GM21515 (cell line): ENCODE measurements at regions not wholly inside any gene's neighbourhood (a gene's known extent, or its start where the extent isn't known, plus 50 kb on each side); places are given as distances from the start of the nearest gene placed in this dataset.

ENCODE experiments used
- ATAC-seq: cut with Tn5 transposase; IDR thresholded peaks from one replicate; pipeline ENCODE4 v1.9.1; 2021; ENCODE audit not compliant: unreplicated experiment

GRCh38 chr13:53143757-53144339 lies 115.2 kb downstream of the OLFM4 start:
- ATAC-seq, result no peak

DNA sequence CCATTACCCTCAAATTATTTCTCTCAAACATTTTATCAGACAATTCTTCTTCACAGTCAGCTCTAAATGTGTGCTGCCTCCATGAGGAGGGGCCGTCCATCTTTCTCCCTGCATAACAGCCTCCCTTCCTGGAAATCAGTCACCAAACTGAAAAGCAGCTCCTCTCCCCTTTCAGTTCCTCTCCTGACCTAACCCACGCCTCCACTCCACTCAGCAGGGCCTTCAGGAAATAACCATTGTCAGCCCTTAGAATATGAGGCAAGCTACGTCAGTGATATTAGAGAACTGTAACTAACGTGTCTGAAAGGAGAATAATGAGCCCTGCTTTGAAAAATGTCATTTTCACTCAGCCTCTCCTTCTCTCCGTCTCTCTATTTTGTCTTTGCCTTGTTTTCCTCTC lies 116.2 kb downstream of the OLFM4 start:
- no peak for ATAC-seq

GRCh38 chr13:53150568-53150967 lies 122.0 kb downstream of the OLFM4 start:
- no peak for ATAC-seq

GRCh38 chr13:53151336-53152056 lies 122.9 kb downstream of the OLFM4 start:
- peak; percentile 91 for ATAC-seq

DNA sequence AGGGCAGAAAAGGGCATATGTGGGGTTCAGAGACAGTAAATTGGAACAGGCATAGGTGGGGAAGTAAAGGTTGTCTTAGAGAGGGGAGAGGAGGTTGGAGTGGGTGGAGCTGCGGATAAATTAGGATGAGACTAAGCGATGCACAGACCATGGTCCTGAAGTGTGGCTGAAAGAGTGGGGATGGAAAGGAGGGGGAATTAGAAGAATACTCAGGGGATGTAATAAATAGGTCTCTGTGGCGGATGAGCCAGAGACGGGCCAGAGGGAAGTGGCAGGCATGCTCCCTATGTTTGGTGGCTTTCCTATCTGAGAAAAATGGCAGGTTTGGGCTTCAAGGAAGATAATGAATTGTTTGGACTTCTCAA lies 123.4 kb downstream of the OLFM4 start:
- no peak for ATAC-seq

GRCh38 chr13:53158201-53158600 lies 129.6 kb downstream of the OLFM4 start:
- ATAC-seq, result no peak

DNA sequence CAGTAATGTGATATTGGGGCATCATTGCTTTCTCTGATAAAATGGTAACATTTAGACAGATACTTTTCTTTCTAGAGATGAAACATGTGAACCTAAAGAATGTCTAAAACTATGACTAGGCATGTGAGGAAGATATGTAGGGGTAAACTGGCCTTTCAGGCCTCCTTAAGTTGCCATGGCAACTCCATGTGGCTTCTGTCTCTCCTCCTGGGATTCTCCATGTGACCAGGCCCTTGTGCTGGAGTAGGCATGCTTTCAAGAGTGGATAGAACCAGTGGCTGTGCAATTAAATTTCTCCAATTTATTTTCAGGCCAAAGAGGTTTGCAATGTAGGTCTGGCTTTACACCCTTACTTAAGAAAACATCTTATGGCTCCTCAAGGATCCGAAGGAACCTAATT lies 130.8 kb downstream of the OLFM4 start:
- no peak for ATAC-seq

GRCh38 chr13:53160211-53160610 lies 131.6 kb downstream of the OLFM4 start:
- no peak for ATAC-seq

GRCh38 chr13:53161251-53161650 lies 132.6 kb downstream of the OLFM4 start:
- no peak for ATAC-seq

GRCh38 chr13:53165261-53165660 lies 136.6 kb downstream of the OLFM4 start:
- no peak for ATAC-seq

GRCh38 chr13:53167561-53167960 lies 138.9 kb downstream of the OLFM4 start:
- ATAC-seq, result no peak

DNA sequence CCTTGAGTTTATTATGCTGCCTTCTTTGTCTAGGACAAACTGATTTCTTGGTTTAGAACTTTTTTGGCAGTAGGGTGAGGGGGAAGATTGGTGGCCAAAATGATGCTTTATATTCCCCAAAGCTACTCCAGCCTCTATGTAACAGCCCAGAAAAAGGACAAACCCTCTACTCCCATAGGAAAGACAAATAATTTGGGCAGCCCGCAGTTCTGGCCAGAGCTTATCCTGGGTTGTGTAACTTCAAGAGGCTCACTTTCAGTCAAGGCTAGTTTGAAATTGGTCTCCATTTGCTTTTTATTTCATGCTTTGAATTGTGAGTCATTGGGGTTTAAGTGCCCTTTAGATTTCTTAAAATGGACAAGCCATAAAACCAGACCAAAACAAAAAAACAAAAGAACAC lies 142.3 kb downstream of the OLFM4 start:
- ATAC-seq, result no peak

- ATAC-seq, result no peak
Measured at GRCh38 chr13:53174545-53174944, 145.9 kb downstream of the OLFM4 start.

- no peak for ATAC-seq
Measured at GRCh38 chr13:53180684-53181083, 152.1 kb downstream of the OLFM4 start.

- no peak for ATAC-seq
Measured at GRCh38 chr13:53182724-53183123, 154.1 kb downstream of the OLFM4 start.

DNA sequence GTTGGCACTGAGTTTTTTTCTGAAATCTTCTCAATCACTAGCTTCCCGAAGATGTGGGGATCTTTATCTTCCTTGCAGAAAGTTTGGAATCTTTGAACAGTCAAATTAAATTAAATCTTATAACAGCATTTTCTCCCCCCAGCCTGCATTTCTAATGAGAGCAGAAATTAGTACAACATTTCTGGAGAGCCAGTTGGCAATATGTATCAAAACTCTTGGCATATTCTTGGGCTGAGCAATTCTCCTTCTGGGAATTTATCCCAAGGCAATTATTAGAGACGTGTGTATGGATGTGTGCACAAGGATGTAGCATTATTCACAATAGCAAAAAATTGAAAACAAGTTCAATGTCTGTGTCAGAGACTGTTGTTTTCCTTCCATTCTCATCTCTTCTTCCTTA lies 159.5 kb downstream of the OLFM4 start:
- no peak for ATAC-seq

GRCh38 chr13:53189162-53189561 lies 160.5 kb downstream of the OLFM4 start:
- no peak for ATAC-seq

DNA sequence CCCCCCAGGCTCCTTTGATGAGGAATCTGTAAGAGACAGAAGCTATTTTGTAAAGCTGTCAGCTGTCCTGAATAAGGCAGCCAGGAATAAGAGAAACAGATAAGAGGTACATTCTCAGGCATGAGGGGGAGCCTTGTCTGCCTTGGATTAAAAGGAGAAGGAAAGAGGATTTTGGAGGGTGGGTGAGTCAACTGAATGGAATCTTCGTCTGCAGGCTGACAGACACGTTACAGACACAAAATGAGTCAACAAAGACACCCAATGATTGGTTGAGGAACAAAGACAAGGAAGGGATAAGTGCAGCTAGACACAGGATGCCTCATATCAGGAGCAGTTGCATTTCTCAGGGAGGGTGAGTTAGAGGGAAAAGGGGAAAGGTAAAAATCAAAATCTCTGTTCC lies 162.5 kb downstream of the OLFM4 start:
- no peak for ATAC-seq

DNA sequence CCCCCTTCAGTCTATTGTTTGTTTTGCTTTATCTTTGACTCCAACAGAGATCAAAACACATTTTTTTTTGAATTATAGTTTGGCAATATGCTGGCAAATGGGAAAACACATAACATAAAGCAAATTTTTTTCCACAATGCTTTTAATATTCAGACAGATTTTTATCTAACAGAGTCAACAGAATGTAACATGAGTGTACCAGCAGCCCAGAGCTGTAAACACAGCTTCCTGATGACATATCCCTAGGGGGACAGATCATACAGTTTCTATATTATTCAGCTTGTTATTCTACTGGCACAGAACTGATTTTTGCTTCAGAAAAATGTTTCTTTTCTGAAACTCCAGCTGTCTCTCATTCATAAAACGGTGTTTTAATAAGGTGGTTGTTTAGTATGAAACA lies 168.8 kb downstream of the OLFM4 start:
- ATAC-seq, result no peak

DNA sequence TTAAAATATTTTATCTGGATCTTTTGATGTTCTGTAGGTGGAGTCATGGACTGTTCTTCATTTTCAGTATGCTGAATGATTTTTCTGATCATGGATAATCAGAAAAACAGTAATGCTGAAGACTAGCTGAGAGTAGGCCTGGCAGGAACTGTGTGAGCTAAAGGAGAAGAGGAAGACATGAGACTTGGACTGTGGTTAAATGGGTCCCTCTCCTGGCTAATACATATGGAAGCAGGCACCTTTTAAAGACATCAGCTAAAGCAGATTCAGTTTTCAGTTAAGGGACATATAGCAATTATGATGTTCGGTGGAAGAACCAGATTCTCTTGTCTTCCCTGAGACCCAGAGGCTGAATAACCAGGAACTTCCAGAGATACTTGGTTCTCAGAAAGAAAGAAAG lies 169.4 kb downstream of the OLFM4 start:
- no peak for ATAC-seq

- no peak for ATAC-seq
Measured at GRCh38 chr13:53198736-53199135, 170.1 kb downstream of the OLFM4 start.

DNA sequence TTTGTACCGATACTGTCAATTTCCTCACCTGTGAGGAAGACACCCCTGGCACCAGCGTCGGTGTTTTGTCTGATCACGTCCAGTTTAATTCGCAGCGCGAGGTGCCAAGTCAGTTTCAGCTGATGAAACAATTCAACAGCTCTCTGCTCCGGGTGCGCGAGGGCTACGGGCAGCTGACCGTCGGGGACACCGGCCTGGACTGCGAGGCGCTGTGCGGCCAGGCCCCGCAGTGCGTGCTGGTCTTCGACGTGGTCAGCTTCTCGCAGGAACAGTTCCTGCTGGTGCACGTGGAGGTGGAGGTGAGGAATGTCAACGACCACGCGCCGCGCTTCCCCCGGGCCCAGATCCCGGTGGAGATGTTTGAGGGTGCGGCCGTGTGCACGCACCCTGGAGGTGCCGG lies 171.5 kb downstream of the OLFM4 start:
- ATAC-seq, result no peak
